GM21367 (cell line): ENCODE measurements at regions not wholly inside any gene's neighbourhood (a gene's known extent, or its start where the extent isn't known, plus 50 kb on each side); places are given as distances from the start of the nearest gene placed in this dataset.

Experiments
- ATAC-seq: cut with Tn5 transposase; IDR thresholded peaks from one replicate; pipeline ENCODE4 v1.9.1; 2021; ENCODE audit not compliant: unreplicated experiment

GRCh38 chr1:187872550-187872949 lies 1043.8 kb downstream of the PLA2G4A start:
- ATAC-seq = no peak

- ATAC-seq = no peak
Observed at GRCh38 chr1:187873126-187873525, 1044.4 kb downstream of the PLA2G4A start.

GRCh38 chr1:187876775-187877174 lies 1048.0 kb downstream of the PLA2G4A start:
- no peak for ATAC-seq

GRCh38 chr1:187877220-187877619 lies 1048.5 kb downstream of the PLA2G4A start:
- no peak for ATAC-seq

- no peak for ATAC-seq
Observed at GRCh38 chr1:187878883-187879282, 1050.1 kb downstream of the PLA2G4A start.

GRCh38 chr1:187883356-187883755 lies 1054.6 kb downstream of the PLA2G4A start:
- ATAC-seq = no peak

GRCh38 chr1:187891993-187892682 lies 1063.4 kb downstream of the PLA2G4A start:
- ATAC-seq = no peak

GRCh38 chr1:187892683-187893039 lies 1063.9 kb downstream of the PLA2G4A start:
- ATAC-seq = no peak

- ATAC-seq = no peak
Observed at GRCh38 chr1:187893471-187893870, 1064.7 kb downstream of the PLA2G4A start.

- ATAC-seq = no peak
Observed at GRCh38 chr1:187894349-187894748, 1065.6 kb downstream of the PLA2G4A start.

- ATAC-seq = no peak
Observed at GRCh38 chr1:187903223-187903622, 1074.5 kb downstream of the PLA2G4A start.

- no peak for ATAC-seq
Observed at GRCh38 chr1:187909382-187909781, 1080.6 kb downstream of the PLA2G4A start.

GRCh38 chr1:187911820-187912219 lies 1083.1 kb downstream of the PLA2G4A start:
- no peak for ATAC-seq

- no peak for ATAC-seq
Observed at GRCh38 chr1:187920976-187921375, 1092.2 kb downstream of the PLA2G4A start.

- ATAC-seq = no peak
Observed at GRCh38 chr1:187921426-187921825, 1092.7 kb downstream of the PLA2G4A start.

GRCh38 chr1:187922255-187922654 lies 1093.5 kb downstream of the PLA2G4A start:
- no peak for ATAC-seq

GRCh38 chr1:187924252-187924651 lies 1095.5 kb downstream of the PLA2G4A start:
- ATAC-seq = no peak

- no peak for ATAC-seq
Observed at GRCh38 chr1:187928288-187928687, 1099.5 kb downstream of the PLA2G4A start.

- ATAC-seq = no peak
Observed at GRCh38 chr1:187928696-187929095, 1099.9 kb downstream of the PLA2G4A start.

GRCh38 chr1:187931776-187932175 lies 1103.0 kb downstream of the PLA2G4A start:
- no peak for ATAC-seq

- no peak for ATAC-seq
Observed at GRCh38 chr1:187933562-187934419, 1105.0 kb downstream of the PLA2G4A start.

- ATAC-seq = no peak
Observed at GRCh38 chr1:187936667-187937066, 1107.9 kb downstream of the PLA2G4A start.
